ENCODE measurements at regions not wholly inside any gene's neighbourhood (a gene's known extent, or its start where the extent isn't known, plus 50 kb on each side); places are given as distances from the start of the nearest gene placed in this dataset.

DNA sequence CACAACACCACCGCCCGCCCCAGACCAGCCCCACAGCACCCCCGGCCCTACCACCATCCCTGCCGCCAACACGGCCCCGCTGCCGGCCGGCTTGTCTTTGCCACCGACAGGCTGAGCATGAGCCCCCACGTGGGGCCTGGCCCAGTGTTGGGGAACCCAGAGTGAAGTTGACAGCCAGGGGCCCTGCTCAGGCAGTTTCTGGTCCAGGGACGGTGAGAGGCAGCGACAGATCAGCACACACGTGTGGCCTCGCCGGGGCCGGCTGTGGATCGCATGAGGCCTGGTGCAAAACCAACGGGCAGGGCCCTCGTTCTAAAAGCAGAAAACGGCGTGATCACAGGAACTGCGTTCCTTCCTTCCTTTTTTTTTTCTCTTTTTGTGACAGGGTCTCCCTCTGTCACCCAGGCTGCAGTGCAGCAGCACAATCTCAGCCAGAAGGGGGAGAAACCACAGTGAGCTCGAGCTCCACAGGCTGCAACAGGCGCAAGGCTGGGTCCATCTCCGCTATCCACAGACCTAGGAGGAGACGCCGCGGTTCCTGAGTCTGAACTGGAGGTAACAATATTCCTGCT, 50.5 kb upstream of the FBRSL1 start:
- no peak for DNase-seq

DNA sequence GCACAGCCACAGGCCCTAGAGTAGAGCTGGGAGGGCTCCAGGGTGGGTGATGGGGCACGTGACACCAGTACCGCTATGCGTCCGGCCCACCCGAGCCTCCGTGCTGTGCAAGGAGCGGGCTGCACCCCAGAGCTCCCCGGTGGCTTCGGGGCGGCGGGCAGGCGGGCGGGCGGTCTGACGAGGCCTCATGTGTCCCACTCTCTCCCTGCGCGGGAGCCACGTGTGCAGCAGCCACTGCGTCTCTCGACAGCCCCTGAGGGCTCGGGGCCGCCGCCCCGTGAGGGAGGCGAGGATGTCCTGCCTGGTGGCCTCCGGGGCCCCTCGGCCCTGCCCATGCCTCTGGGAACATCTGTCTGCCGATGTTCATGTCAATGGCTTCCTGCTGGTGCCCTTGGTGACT, 51.2 kb upstream of the FBRSL1 start:
- no peak for DNase-seq

DNA sequence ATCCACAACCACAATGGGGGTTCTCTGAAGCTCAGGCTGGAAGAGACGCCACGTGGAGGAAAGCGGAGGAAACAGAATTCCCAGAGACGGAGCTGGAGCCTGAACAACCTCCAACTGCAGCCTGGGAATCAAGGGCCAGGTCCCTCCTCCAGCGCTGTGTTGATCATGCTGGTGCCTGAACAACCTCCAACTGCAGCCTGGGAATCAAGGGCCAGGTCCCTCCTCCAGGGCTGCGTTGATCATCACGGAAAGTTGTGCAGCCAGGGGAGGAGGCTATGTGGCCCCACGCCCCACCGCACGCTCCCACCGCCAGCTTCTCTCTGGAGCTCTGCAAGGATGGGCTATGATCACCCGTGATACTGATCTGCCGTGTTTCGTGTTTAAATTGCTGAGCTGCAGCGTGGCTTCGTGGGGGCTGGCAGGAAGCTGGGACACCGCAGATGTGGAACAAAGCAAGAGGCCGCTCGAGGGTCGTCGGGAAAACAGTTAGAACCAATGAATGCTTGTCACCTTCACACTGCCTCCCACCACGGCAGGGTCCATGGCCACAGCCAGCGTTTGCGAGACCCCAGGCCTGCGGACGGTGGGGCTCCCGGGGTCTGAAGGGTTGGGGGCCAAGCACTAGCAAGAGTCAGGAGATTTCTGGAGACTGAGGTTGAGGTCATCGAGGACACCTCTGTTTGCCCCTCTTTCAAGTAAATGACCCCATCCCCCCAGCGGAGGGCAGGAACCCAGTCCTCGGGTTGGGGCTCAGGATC, 51.8 kb upstream of the FBRSL1 start:
- no peak for DNase-seq

DNA sequence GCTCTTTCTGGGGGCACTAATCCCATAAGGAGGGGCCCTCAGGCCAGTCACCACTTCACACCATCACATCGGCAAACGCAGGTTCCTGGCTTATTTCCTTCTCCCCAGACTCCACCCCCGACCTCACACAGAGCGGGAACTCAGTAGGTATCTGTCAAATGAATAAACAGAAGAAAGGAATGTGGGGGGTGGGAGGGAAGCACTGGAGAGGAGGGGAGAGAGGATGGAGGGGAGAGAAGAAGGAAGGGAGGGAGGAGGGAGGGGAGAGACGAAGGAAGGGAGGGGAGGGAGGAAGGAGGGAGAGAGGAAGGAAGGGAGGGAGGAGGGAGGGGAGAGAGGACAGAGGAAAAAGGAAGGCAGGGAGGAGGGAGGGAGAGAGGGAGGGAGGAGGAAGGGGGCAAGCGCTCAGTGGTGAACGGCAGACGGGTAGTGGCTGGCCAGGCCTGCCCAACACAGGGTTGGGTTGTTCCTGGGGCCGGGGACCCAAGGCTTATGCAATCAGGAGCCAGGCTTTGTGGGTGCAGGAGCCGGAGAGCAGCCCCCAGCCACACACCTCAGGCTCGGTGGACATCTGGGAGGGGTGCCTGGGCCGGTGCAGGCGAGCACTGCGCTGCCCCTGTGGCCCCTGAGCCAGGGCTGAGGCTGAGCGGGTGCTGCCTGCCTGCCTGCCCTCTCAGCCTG, 52.6 kb upstream of the FBRSL1 start:
- no peak for DNase-seq

DNA sequence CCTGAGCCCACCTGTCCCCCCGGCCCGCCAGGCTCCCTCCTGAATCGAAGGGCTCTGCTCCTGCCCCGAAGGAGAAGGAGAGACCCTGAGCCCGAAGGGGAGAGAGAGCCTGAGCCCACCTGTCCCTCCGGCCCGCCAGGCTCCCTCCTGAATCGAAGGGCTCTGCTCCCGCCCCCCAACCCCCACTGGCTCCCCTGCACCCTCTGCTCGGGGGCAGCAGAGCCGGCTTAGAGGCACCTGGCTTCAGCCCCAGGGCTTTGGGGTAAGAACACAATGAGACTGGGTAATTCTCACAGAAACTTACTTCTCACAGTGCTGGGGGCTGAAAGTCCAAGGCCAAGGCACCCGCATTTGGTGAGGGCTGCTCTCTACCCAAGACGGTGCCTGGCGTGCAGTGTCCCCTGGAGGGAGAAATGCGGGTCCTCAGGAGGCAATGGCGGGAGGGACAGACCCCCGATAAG, 53.1 kb upstream of the FBRSL1 start:
- no peak for DNase-seq

DNA sequence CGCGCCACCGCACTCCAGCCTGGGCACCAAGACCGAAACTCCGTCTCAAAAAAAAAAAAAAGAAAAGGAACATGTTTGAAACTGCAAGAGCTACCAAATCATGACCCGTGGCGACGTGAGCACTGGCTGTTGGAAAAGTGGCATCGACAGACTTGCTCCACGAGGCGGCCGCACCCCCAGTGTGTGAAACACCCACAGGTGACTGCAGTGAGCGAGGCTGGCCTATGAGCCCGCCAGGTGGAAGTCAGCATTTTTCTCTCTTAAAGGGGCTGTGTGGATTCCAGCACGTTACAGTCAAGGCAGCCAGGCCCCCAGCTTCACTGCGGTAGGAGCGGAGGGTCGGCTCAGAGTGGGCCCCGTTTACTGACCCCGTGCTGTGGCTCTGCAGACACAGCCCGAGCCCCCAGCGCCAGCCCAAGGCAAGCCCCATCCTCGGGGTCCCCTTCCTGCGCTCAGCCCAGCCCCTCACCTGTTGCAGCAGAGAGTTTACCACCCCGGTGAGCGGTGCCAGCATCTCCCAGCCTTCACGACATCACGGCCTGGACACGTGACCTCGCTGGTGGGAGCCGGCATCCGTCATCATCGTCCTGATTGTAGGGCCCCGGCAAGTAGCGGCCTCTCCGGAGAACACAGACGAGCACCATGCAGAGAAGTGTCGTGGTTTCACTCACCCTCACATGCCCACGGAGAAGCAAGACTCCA, 54.3 kb upstream of the FBRSL1 start:
- no peak for DNase-seq

DNA sequence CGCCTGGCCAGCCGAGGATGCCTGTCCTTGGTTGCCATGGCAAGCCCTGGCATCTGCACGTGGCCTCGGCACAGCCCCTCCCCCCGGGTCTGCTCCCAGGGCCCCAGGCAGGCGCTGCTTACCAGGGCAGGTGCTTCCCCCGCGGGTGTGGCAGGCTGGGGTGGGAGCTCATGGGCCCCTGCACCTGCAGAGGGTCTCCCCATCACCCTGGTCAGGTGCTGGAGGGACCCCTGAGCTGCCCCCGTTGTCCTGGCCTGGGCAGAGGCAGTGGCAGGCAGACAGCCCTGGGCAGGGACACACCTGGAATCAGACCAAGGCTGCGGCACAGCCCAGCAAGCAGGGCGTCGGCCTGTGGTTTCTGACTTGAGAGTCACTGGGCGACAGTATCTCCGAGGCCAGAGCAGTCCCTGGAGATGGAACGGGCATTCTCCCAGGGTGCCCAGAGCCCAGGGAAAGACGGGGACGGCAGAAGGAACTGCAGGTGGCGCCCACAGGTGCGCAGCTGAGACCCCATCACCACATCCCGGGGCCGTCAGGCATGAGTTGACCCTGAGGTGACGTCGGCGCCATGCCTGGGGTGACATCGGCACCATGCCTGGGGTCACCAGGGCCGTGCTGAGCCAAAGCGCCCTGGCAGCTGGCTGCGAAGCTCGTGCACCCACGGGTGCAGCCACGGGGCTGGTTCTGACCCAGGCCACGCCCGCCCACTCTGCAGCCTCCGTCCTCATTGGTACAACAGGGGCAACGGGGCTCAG, 56.1 kb upstream of the FBRSL1 start:
- DNase-seq = no peak

DNA sequence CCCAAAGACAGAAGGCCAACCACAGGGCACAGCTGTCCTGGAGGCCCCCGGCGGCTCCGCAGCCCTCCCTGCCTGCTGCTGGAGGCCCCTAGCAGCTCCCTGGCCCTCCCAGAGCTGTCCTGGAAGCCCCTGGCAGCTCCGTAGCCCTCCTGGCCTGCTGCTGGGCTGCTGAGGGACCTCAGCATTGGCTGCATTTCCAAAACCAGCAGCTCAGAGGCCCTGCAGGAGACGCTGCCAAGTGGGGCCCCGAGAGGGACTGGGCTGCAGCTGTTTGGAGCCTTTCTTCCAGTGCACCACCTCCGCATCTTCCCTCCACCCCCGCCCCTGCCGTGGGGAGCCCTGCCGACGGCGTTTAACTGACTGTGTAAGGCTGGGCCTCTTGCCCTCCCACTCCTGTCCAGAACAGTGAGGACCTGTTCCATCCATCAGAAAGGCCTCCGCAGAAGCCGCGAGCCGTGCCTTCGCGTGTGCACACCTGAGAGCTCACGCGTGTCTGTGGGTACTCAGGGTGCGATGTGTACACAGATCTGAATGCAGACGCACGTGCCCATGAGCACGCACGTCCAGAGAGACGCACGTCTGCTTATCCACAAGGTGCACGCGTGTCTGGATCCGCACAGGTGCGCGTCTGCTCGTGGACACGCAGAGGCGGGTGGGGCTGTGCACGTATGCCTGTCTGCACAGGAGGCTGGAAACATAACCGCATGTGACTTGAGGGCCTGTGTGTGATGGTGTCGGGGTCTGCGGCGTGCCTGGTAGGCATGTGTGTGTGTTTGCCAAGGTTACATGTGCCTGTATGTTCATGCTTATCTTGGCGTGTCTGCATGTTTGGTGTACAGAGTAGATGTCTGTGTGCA, 57.0 kb upstream of the FBRSL1 start:
- DNase-seq = no peak

DNA sequence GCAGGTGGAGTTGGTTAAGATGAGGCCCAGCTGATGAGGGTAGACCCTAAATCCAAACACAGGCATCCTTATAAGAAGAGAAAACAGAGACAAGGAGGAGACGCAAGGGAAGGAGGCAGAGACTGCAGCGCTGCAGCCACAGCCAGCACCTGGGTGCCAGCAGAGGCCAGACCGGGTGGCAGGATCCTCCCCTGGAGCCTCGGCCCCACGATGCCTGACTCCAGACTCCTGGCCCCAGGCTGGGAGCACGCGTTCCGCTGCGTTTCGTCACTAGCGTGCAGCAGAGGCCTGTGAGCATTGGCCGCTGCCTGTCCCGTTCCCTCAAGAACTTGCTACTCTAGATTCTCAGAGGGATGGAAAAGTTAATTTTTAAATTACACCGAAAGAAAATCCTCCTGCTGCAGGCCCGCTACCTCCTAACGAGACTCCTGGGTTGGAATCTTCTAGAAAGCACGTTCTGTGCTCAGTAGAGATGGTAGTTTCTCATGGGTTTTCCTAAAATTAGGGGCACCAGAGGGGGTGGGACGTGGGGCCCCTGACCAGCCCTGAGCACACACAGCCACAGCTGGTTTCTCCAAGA, 57.7 kb upstream of the FBRSL1 start:
- no peak for DNase-seq

DNA sequence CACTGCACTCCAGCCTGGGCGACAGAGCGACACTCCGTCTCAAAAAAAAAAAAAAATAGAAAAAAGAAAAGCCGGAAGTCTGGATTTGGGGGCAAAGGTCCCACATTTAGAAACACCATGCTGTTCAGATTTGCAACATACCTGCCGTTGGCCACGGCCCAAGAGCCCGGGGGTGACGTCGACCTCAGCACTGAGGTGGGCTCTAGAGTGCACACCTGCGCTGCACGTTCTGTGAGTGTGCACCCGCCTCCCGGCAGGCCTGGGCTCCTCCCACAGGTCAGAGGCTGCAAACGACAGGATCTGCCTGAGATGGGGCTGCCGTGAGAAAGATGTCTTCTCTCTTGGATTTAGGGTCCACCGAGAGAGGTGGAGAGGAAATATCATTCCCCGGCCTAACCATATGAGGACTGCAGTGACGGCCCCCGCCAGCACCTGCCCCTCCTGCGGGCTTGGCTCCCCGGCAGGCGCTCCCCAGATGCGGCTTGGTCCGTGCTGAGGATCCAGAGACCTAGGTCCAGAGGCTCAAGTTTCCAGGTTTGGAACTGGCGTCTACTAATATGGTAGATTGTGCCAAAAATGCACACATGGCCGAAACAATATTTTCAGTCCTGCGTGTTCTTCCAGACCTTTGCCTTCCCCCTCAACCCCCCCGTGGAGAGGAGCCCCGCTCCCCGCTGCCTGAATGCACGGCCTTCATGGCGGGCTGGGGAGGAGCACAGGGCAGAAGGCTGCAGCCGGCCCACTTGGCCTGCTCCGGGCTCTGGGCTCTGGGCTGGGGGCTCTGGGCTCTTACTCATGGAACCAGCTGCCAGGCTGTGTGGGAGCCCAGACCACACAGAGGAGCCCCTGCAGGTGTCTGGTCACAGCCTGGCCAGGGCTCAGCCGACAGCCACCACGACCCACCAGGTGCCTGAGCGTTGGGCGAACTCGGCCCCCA, 58.8 kb upstream of the FBRSL1 start:
- no peak for DNase-seq

DNA sequence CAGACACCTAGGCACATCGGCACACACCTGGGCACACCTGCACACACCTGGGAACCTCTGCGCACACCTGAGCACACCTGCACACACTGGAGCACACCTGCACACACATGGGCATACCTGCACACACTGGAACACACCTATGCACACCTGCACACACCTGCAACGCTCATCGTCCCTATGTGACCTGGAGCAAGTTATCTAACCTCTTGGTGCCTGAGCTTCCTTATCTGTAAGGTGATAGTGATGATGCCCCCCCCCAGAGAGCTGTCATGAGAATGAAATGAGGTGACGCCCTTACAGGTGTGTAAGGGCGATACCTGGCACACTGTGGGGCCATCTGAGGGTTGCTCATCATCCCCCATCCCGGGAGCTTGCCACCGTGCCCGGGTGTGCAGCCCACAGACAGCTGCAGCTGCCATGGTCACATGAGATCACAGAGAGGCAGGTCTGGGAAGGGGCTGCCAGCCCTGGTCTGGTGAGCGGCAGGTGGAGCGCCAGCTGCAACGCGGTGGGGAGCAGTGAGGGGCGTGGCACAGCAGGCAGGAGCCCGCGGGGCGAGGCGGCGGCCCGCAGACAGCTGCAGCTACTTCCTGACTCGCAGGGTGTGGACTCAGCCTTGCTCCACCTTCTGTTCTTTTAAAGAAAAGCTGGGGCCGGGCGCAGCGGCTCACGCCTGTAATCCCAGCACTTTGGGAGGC, 59.9 kb upstream of the FBRSL1 start:
- DNase-seq = no peak

DNA sequence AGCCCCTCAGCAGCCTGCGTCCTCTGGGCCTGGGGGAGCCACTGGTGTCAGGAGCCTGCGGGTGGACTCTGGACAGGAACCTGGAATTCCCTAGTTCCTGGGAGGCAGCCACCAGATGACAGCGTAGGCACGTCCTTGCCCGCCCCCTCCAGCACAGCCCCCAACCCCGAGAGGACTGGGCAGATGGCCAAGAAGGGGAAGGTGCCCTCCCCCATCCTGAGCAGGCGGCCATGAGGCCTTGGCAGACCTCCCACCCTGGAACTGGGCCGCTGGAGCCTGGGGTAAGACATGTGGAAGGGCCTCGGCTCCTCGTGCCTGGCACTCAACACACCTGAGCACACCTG, 60.4 kb upstream of the FBRSL1 start:
- no peak for DNase-seq

DNA sequence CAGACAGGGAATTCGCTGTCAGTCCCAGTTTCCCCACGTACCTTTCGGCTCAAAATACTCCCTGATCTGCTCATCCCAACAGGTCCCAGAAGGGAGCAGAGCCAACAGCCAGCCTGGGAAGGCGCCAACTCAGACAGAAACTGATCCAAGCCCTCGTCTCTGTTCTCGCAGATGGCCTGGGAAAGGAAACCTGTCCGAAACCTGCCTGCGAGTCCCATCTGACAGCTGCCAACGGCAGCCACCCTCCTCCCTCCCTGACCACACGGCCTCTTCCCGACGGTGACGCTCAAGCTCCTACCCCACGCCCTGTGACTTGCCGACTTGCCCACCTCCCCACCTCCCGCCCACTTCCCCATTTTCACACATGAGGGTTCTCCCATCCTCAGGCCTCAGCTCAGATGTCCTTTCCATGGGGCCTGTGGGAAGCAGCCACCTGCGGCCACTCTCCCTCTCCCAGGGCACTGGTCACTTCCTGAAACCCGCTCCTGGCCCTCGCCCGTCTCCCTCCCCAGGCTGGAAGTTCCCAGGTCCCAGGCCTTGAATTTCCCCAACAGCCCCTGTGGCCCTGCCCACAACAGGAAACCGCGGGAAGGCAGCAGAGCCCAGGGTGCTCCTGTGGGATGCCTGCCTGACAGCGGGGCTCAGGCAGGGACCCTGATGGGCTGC, 60.9 kb upstream of the FBRSL1 start:
- no peak for DNase-seq

DNA sequence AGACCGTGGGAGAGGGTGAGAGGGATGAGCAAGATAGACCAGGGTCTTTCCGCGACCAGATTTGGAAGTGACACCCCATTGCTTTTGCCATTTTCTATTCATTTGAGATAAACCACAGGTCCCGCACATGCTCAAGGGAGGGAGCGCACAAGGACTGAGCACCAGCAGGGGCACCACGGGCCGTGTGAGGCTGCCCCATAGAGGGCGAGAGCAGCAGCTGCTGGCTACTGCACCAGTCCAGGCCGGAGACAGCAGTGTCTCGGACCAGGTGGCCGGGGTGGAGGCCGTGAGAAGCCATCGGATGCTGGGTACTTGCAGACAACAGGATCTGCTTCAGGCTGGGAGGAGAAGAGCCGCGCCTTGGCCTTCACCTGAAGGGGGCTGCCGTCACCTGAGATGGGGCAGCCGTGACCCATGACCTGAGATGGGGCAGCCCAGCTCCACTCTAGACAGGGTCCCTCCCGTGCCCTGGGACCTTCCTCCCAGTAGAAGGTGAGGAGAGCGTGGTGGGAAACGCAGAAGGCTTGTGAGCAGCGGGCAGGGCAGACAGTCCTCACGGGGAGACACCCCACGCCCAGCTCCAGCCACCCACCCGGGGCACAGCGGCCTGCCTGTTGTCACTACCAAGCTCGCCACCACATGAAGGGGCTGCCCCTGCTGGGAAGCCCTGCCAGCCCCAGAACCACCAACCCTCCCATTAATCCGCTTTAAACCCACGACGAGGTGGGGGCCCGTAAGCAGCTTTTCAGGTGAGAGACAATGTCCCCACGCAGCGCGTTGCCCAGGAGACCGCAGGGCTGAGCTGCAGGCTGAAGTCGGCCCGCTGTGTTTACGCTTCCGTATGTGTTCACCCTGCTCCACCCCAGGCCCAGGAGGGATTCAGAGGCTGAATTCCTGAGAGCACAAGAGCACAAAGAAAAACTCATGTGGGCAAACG, 61.7 kb upstream of the FBRSL1 start:
- no peak for DNase-seq

DNA sequence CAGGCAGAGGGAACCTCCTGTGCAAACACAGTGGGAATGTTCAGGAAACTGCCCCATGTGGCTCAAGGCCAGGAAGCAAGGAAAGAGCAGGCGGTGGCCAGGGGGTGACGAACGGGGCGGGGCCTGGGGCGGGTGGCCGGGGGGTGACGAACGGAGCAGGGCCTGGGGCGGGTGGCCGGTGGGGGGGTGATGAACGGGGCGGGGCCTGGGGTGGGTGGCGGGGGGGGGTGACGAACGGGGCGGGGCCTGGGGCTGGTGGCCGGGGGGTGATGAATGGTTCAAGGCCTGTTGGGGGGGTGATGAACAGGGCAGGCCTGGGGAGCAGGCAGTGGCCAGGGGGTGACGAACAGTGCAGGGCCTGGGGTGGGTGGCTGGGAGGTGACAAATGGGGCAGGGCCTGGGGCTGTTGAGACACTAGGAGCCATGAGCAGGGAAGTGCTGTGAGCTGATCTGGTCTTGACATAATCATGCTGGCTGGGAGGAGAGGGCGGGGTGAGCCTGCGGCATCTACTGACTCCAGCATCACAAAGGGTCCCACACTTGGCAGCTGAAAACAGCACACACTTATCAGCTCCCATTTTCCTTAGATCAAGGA, 62.7 kb upstream of the FBRSL1 start:
- DNase-seq = no peak

DNA sequence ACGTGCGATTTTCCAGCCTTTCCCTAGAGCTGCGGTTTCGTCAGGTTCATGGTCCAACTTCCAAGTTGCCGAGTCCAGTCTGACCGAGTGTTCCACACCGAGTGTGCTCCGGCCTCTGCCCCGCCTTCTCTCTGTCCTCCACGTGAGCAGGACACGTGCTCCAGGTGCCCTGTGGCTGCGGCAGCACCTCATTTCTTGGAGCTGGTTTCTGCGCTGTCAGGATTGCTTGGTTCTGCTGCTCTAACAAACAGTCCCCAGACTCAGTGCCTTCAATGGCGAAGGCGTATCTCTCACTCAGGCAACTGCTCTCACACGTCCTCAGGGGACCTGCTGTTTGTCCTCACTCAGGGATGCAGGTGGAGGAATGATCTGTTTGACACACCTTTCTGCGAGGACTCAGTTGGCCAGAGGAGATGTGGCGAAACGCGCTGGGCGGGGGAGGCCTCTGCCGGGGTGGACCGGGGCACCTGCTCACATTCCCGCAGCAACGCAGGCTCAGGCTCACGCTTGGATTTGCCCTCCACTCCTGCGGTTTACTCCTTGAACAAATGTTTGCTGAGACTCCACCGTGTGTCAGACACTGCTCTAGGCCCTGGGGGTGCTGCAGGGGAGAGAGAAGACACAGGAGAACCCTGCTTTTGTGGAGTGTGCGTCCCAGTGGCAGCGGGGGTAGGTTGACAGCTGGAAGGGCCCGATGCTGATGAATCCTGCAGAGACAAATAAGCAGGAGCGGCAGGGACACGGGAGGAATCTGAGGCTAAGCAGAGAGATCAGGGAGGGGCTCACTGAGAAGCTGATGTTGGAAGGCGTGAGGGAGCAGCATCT, 63.4 kb upstream of the FBRSL1 start:
- DNase-seq = no peak

DNA sequence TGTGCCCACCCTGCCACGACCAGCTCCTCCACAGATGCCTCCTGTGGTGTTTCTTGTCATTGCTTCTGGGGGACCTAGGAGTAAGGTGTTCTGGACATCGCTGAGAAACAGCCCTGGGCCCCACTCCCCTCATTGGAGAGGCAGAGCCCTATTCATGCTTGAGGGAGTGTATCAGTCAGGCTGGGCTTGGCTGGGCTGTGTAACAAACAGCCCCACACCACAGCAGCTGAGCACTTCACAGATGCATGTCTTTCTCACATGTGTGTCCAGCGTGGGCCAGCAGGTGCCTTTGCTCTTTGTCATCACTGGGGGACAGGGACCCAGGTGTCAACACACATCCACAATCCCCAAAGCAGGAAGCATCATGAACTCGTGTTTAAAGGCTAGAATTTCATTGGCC, 65.1 kb upstream of the FBRSL1 start:
- DNase-seq = no peak
